HCT116 (cell line): ENCODE measurements at regions not wholly inside any gene's neighbourhood (a gene's known extent, or its start where the extent isn't known, plus 50 kb on each side); places are given as distances from the start of the nearest gene placed in this dataset.

Source experiments
- CEBPB ChIP-seq: IDR thresholded peaks from 2 replicates; pipeline ENCODE4 v1.6.1; 2012; ENCODE audit warnings: low read depth
- CTCF ChIP-seq, 3 experiments: fragments of 200-600 bp in 1 of 3; sonication (generic) in 1 of 3; IDR thresholded peaks in 2 of 3; conservative IDR thresholded peaks in 1 of 3; 2 replicates each; pipeline ENCODE4 v1.5.1; 2012 to 2017; ENCODE audit warnings: low read depth in 2 of 3, low read length in 2 of 3, antibody characterized with exemption in 1 of 3, borderline replicate concordance in 1 of 3, control low read depth in 1 of 3, mild to moderate bottlenecking in 1 of 3, mixed read lengths in 1 of 3, mixed run types in 1 of 3, moderate library complexity in 1 of 3; ENCODE audit not compliant: insufficient read depth in 1 of 3
- ELF1 ChIP-seq: IDR thresholded peaks from 2 replicates; pipeline ENCODE4 v1.6.1; 2012; ENCODE audit warnings: low read depth, borderline replicate concordance
- EZH2 ChIP-seq: fragments of 200-600 bp; sonication (generic); IDR thresholded peaks from 2 replicates; pipeline ENCODE4 v1.6.1; 2017; ENCODE audit warnings: antibody characterized with exemption, mixed run types
- POLR2A ChIP-seq: IDR thresholded peaks from 2 replicates; pipeline ENCODE4 v1.7.0; 2011; ENCODE audit warnings: borderline replicate concordance; ENCODE audit not compliant: insufficient read depth, insufficient read length; ENCODE audit errors: extremely low read depth
- RAD21 ChIP-seq: IDR thresholded peaks from 2 replicates; pipeline ENCODE4 v1.6.1; 2012; ENCODE audit warnings: low read depth, mild to moderate bottlenecking
- REST ChIP-seq: IDR thresholded peaks from 2 replicates; pipeline ENCODE4 v1.6.1; 2012; ENCODE audit warnings: low read depth
- SIN3A ChIP-seq: IDR thresholded peaks from 2 replicates; pipeline ENCODE4 v1.6.1; 2012; ENCODE audit warnings: low read depth
- SRF ChIP-seq: IDR thresholded peaks from 2 replicates; pipeline ENCODE4 v1.6.1; 2012; ENCODE audit warnings: low read depth
- YY1 ChIP-seq: IDR thresholded peaks from 2 replicates; pipeline ENCODE4 v1.6.1; 2011; ENCODE audit warnings: low read length, low read depth, moderate library complexity, mild to moderate bottlenecking; ENCODE audit not compliant: insufficient replicate concordance; ENCODE audit errors: extremely low read depth

DNA sequence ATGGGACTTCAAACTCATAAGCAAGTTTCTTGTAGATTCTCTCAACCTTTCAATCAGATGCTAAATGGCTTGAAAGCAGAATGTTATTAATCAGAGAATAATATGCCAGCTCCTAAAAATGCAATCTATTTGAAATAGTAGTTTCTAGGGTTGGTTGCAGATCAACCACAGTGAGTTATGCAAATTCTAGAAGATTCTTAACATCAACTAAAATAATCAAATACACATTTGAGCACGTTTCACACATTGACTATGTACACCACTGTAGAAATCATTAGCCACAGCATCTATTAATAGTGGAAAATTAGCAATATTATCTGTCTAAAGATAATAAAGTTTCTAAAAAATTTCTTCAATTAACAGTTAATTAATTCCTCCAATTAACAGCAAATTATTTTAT lies 141.9 kb upstream of the GJE1 start:
- TF ChIP-seq REST = no peak
- no peak for TF ChIP-seq YY1
- TF ChIP-seq CTCF (IDR thresholded peaks at IDR 0.05 in 2 of 3, conservative IDR thresholded peaks at IDR 0.05 in 1 of 3; ENCODE audit: borderline replicate concordance in 1 of 3, insufficient read depth in 1 of 3, low read depth in 2 of 3, low read length in 2 of 3) = no peak
- TF ChIP-seq POLR2A = no peak
- no peak for TF ChIP-seq ELF1
- TF ChIP-seq EZH2 = no peak
- TF ChIP-seq RAD21 = no peak
- no peak for TF ChIP-seq CEBPB
- no peak for TF ChIP-seq SIN3A
- TF ChIP-seq SRF = no peak
